HEK293 (cell line): ENCODE measurements at regions not wholly inside any gene's neighbourhood (a gene's known extent, or its start where the extent isn't known, plus 50 kb on each side); places are given as distances from the start of the nearest gene placed in this dataset.

Experiments used
- CTCF ChIA-PET: fragments of 350-600 bp; formaldehyde crosslinking; extraction: SDS; loops from one replicate; lab custom pipeline; 2021; ENCODE audit warnings: antibody characterized with exemption; lab: Yijun Ruan, JAX
- POLR2A ChIA-PET: fragments of 300-600 bp; formaldehyde crosslinking; extraction: SDS; loops from one replicate; lab custom pipeline; 2020; ENCODE audit warnings: antibody characterized with exemption, inconsistent platforms; lab: Yijun Ruan, JAX
- H3K27ac ChIP-seq: fragments of 200-500 bp; sonication (Bioruptor generic); 2 replicates; pipeline ENCODE4 v1.5.1; 2014; ENCODE audit warnings: low read depth, low read length, control low read depth, inconsistent platforms; ENCODE audit errors: extremely low read depth
- H3K36me3 ChIP-seq, 2 experiments: fragments of 200-500 bp in 1 of 2; sonication (Bioruptor generic) in 1 of 2; 1 replicate in 1 of 2; 2 replicates in 1 of 2; pipeline ENCODE4 v1.5.1; 2014 to 2017; ENCODE audit warnings: inconsistent platforms in 2 of 2, low read length in 2 of 2; ENCODE audit not compliant: control insufficient read depth in 2 of 2, insufficient read depth in 1 of 2
- H3K4me1 ChIP-seq: fragments of 200-500 bp; sonication (Bioruptor generic); 2 replicates; pipeline ENCODE4 v1.5.1; 2014; ENCODE audit warnings: mild to moderate bottlenecking, low read length, inconsistent platforms; ENCODE audit not compliant: control insufficient read depth, insufficient read depth
- H3K4me3 ChIP-seq: 2 replicates; pipeline ENCODE4 v1.5.1; 2011; ENCODE audit warnings: low read depth, mild to moderate bottlenecking, control low read depth, low read length, moderate library complexity
- H3K9me3 ChIP-seq: fragments of 200-500 bp; sonication (Bioruptor generic); 2 replicates; pipeline ENCODE4 v1.5.1; 2014; ENCODE audit warnings: low read depth, low read length, inconsistent platforms; ENCODE audit not compliant: control insufficient read depth, insufficient read depth
- BCL11A ChIP-seq: fragments of 450-650 bp; formaldehyde crosslinking; IDR thresholded peaks from 2 replicates; pipeline ENCODE4 v1.5.1; 2016; ENCODE audit warnings: low read depth, missing biosample characterization, missing genetic modification characterization
- GLI2 ChIP-seq: fragments of 450-650 bp; formaldehyde crosslinking; IDR thresholded peaks from 2 replicates; pipeline ENCODE4; 2017; ENCODE audit warnings: missing biosample characterization, missing genetic modification characterization, low read depth, borderline replicate concordance
- KLF17 ChIP-seq: fragments of 450-650 bp; formaldehyde crosslinking; IDR thresholded peaks from 2 replicates; pipeline ENCODE4 v1.5.1; 2016; ENCODE audit warnings: missing biosample characterization, missing genetic modification characterization
- MZF1 ChIP-seq: fragments of 450-650 bp; formaldehyde crosslinking; IDR thresholded peaks from 2 replicates; pipeline ENCODE4 v1.5.1; 2017; ENCODE audit warnings: missing biosample characterization, missing genetic modification characterization, borderline replicate concordance
- OSR2 ChIP-seq: fragments of 450-650 bp; formaldehyde crosslinking; IDR thresholded peaks from 2 replicates; pipeline ENCODE4 v1.5.1; 2016; ENCODE audit warnings: missing biosample characterization, missing genetic modification characterization
- ZFHX2 ChIP-seq: fragments of 450-650 bp; formaldehyde crosslinking; conservative IDR thresholded peaks from 2 replicates; pipeline ENCODE4 v1.5.1; 2016; ENCODE audit warnings: missing biosample characterization, missing genetic modification characterization
- ZFP3 ChIP-seq: fragments of 450-650 bp; formaldehyde crosslinking; IDR thresholded peaks from 2 replicates; pipeline ENCODE4 v1.5.1; 2016; ENCODE audit warnings: low read depth, missing biosample characterization, missing genetic modification characterization
- ZNF112 ChIP-seq: fragments of 450-650 bp; formaldehyde crosslinking; IDR thresholded peaks from 2 replicates; pipeline ENCODE4 v1.5.0; 2017; ENCODE audit warnings: missing biosample characterization, missing genetic modification characterization
- ZNF133 ChIP-seq: fragments of 450-650 bp; formaldehyde crosslinking; IDR thresholded peaks from 2 replicates; pipeline ENCODE4 v1.5.1; 2016; ENCODE audit warnings: missing biosample characterization, missing genetic modification characterization
- ZNF16 ChIP-seq: fragments of 450-650 bp; formaldehyde crosslinking; IDR thresholded peaks from 2 replicates; pipeline ENCODE4 v1.5.1; 2016; ENCODE audit warnings: low read depth, missing biosample characterization, missing genetic modification characterization
- ZNF24 ChIP-seq: fragments of 450-650 bp; formaldehyde crosslinking; IDR thresholded peaks from 2 replicates; pipeline ENCODE4 v1.5.1; 2016; ENCODE audit warnings: missing biosample characterization, missing genetic modification characterization
- ZNF362 ChIP-seq: fragments of 450-650 bp; formaldehyde crosslinking; IDR thresholded peaks from 2 replicates; pipeline ENCODE4 v1.5.1; 2016; ENCODE audit warnings: missing biosample characterization, missing genetic modification characterization
- ZNF391 ChIP-seq: fragments of 450-650 bp; formaldehyde crosslinking; IDR thresholded peaks from 2 replicates; pipeline ENCODE4 v1.5.1; 2016; ENCODE audit warnings: low read depth, missing biosample characterization, missing genetic modification characterization, borderline replicate concordance
- ZNF416 ChIP-seq: fragments of 450-650 bp; formaldehyde crosslinking; IDR thresholded peaks from 2 replicates; pipeline ENCODE4 v1.5.1; 2016; ENCODE audit warnings: missing biosample characterization, missing genetic modification characterization
- ZNF473 ChIP-seq: fragments of 450-650 bp; formaldehyde crosslinking; IDR thresholded peaks from 2 replicates; pipeline ENCODE4 v1.5.1; 2017; ENCODE audit warnings: missing biosample characterization, missing genetic modification characterization
- ZNF510 ChIP-seq: fragments of 450-650 bp; formaldehyde crosslinking; IDR thresholded peaks from 2 replicates; pipeline ENCODE4 v1.5.1; 2018; ENCODE audit warnings: mild to moderate bottlenecking, missing genetic modification characterization, missing biosample characterization; ENCODE audit not compliant: insufficient replicate concordance
- ZNF549 ChIP-seq: fragments of 450-650 bp; IDR thresholded peaks from 2 replicates; pipeline ENCODE4 v1.5.1; 2018; ENCODE audit warnings: missing biosample characterization, missing genetic modification characterization, mild to moderate bottlenecking, inconsistent platforms, moderate library complexity
- ZNF555 ChIP-seq: fragments of 450-650 bp; formaldehyde crosslinking; conservative IDR thresholded peaks from 2 replicates; pipeline ENCODE4 v1.5.1; 2017; ENCODE audit warnings: missing biosample characterization, mild to moderate bottlenecking, missing genetic modification characterization, inconsistent platforms
- ZNF610 ChIP-seq: fragments of 450-650 bp; formaldehyde crosslinking; IDR thresholded peaks from 2 replicates; pipeline ENCODE4 v1.5.1; 2016; ENCODE audit warnings: missing biosample characterization, missing genetic modification characterization, borderline replicate concordance
- ZNF621 ChIP-seq: fragments of 450-650 bp; formaldehyde crosslinking; IDR thresholded peaks from 2 replicates; pipeline ENCODE4 v1.5.1; 2017; ENCODE audit warnings: missing biosample characterization, missing genetic modification characterization
- ZNF629 ChIP-seq: fragments of 450-650 bp; formaldehyde crosslinking; IDR thresholded peaks from 2 replicates; pipeline ENCODE4 v1.5.1; 2017; ENCODE audit warnings: missing biosample characterization, missing genetic modification characterization
- ZNF660 ChIP-seq: fragments of 450-650 bp; IDR thresholded peaks from 2 replicates; pipeline ENCODE4 v1.5.1; 2018; ENCODE audit warnings: missing biosample characterization, mild to moderate bottlenecking, missing genetic modification characterization
- ZNF692 ChIP-seq: fragments of 450-650 bp; formaldehyde crosslinking; IDR thresholded peaks from 2 replicates; pipeline ENCODE4 v1.5.1; 2016; ENCODE audit warnings: missing biosample characterization, missing genetic modification characterization
- ZNF830 ChIP-seq: fragments of 450-650 bp; IDR thresholded peaks from 2 replicates; pipeline ENCODE4 v1.5.0; 2018; ENCODE audit warnings: missing biosample characterization, missing genetic modification characterization, low read depth, mild to moderate bottlenecking, moderate library complexity
- ZSCAN30 ChIP-seq: fragments of 450-650 bp; IDR thresholded peaks from 2 replicates; pipeline ENCODE4 v1.5.1; 2018; ENCODE audit warnings: missing biosample characterization, mild to moderate bottlenecking, missing genetic modification characterization, moderate library complexity

GRCh38 chr7:46577394-46577793, 656.3 kb upstream of the IGFBP3 start:
- CTCF ChIA-PET: interaction anchor here (0.7 to 1.0 kb wide), 2 partner anchors 603 to 654 kb away, joined by 3 read pairs; no protein-coding TSS in a partner anchor
- no peak for TF ChIP-seq ZNF510
- no peak for TF ChIP-seq ZNF692 (tag by site-specific recombination)
- no peak for TF ChIP-seq ZNF112 (tag by site-specific recombination)
- TF ChIP-seq ZNF391 (tag by site-specific recombination): no peak
- no peak for TF ChIP-seq ZNF24 (tag by site-specific recombination)
- no peak for TF ChIP-seq BCL11A (tag by site-specific recombination)
- TF ChIP-seq ZNF830 (tag by site-specific recombination): no peak
- TF ChIP-seq ZFP3: no peak
- TF ChIP-seq ZNF621 (tag by site-specific recombination): no peak
- TF ChIP-seq ZNF362 (tag by site-specific recombination): no peak
- no peak for TF ChIP-seq GLI2
- TF ChIP-seq OSR2 (tag by site-specific recombination): no peak
- TF ChIP-seq ZNF473 (tag by site-specific recombination): no peak
- no peak for TF ChIP-seq MZF1 (tag by site-specific recombination)
- TF ChIP-seq ZFHX2 (tag by site-specific recombination): no peak

GRCh38 chr7:46576950-46577349, 655.9 kb upstream of the IGFBP3 start:
- Histone ChIP-seq H3K36me3 (no peaks in the 10 kb centered on the region), H3K9me3 (no peaks in the 10 kb centered on the region), H3K4me3 (no peak overlapping the region), H3K27ac (no peak overlapping the region), H3K4me1 (no peaks in the 10 kb centered on the region)
- TF ChIP-seq ZNF133 (tag by site-specific recombination) (no peak), ZNF629 (tag by site-specific recombination) (no peak), ZNF416 (no peak), ZSCAN30 (tag by site-specific recombination) (no peak), ZNF555 (tag by site-specific recombination) (no peak), ZNF362 (tag by site-specific recombination) (no peak), ZNF610 (tag by site-specific recombination) (no peak), ZNF16 (no peak), ZNF660 (tag by site-specific recombination) (no peak), ZNF549 (tag by site-specific recombination) (no peak), KLF17 (tag by site-specific recombination) (no peak), ZNF473 (tag by site-specific recombination) (no peak)
- ChIA-PET CTCF (no interaction called here), POLR2A (interaction anchor here (0.8 kb wide), 1 partner anchor 19 kb away, joined by 4 read pairs; no protein-coding TSS in a partner anchor)

More at GRCh38 chr7:46577394-46577793, 656.3 kb upstream of the IGFBP3 start:
- POLR2A ChIA-PET: interaction anchor here (0.8 kb wide), 1 partner anchor 19 kb away, joined by 4 read pairs; no protein-coding TSS in a partner anchor
- Histone ChIP-seq H3K36me3 (no peaks in the 10 kb centered on the region), H3K9me3 (no peaks in the 10 kb centered on the region), H3K27ac (no peak overlapping the region), H3K4me3 (no peak overlapping the region), H3K4me1 (no peaks in the 10 kb centered on the region)
